T-helper 1 cell (primary cell): ENCODE measurements at regions not wholly inside any gene's neighbourhood (a gene's known extent, or its start where the extent isn't known, plus 50 kb on each side); places are given as distances from the start of the nearest gene placed in this dataset.
"Not testable (repeated sequence)": the region's sequence is repeated elsewhere in the genome, so short reads cannot be mapped to it uniquely, and the experiment has no call there.

Source experiments
- DNase-seq, 5 donors: peaks; one replicate each; pipeline ENCODE4 v3.0.0-alpha.2; 2012 to 2020

GRCh38 chr4:79213702-79214101 lies 112.2 kb downstream of the NAA11 start:
- DNase-seq: no peak

- DNase-seq: no peak
Observed at GRCh38 chr4:79213010-79213409, 112.9 kb downstream of the NAA11 start.

GRCh38 chr4:79212311-79212710 lies 113.5 kb downstream of the NAA11 start:
- no peak for DNase-seq

- no peak for DNase-seq
Observed at GRCh38 chr4:79211490-79211889, 114.4 kb downstream of the NAA11 start.

- DNase-seq: no peak
Observed at GRCh38 chr4:79210636-79211049, 115.2 kb downstream of the NAA11 start.

GRCh38 chr4:79209822-79210635 lies 115.8 kb downstream of the NAA11 start:
- DNase-seq: no peak

GRCh38 chr4:79209081-79209480 lies 116.8 kb downstream of the NAA11 start:
- no peak for DNase-seq

GRCh38 chr4:79207281-79207680 lies 118.6 kb downstream of the NAA11 start:
- no peak for DNase-seq

GRCh38 chr4:79206660-79207059 lies 119.2 kb downstream of the NAA11 start:
- DNase-seq: no peak

GRCh38 chr4:79205121-79205520 lies 120.7 kb downstream of the NAA11 start:
- DNase-seq: no peak

- no peak for DNase-seq
Observed at GRCh38 chr4:79201971-79202370, 123.9 kb downstream of the NAA11 start.

GRCh38 chr4:79199743-79200142 lies 126.1 kb downstream of the NAA11 start:
- no peak for DNase-seq

GRCh38 chr4:79198951-79199587 lies 126.8 kb downstream of the NAA11 start:
- DNase-seq: no peak

- DNase-seq: no peak
Observed at GRCh38 chr4:79197275-79198009, 128.4 kb downstream of the NAA11 start.

GRCh38 chr4:79191292-79191691 lies 134.6 kb downstream of the NAA11 start:
- DNase-seq: not testable (repeated sequence)

- no peak for DNase-seq
Observed at GRCh38 chr4:79185526-79186045, 140.3 kb downstream of the NAA11 start.

- no peak for DNase-seq
Observed at GRCh38 chr4:79184476-79184875, 141.4 kb downstream of the NAA11 start.

GRCh38 chr4:79182209-79182608 lies 143.7 kb downstream of the NAA11 start:
- no peak for DNase-seq

- DNase-seq: no peak
Observed at GRCh38 chr4:79181190-79181589, 144.7 kb downstream of the NAA11 start.

GRCh38 chr4:79178760-79179159 lies 147.1 kb downstream of the NAA11 start:
- no peak for DNase-seq

GRCh38 chr4:79177388-79177787 lies 148.5 kb downstream of the NAA11 start:
- DNase-seq: no peak

GRCh38 chr4:79176351-79176750 lies 149.5 kb downstream of the NAA11 start:
- no peak for DNase-seq

- DNase-seq: no peak
Observed at GRCh38 chr4:79175716-79176115, 150.1 kb downstream of the NAA11 start.
